Neural progenitor cell (in vitro differentiated cells): ENCODE measurements at regions not wholly inside any gene's neighbourhood (a gene's known extent, or its start where the extent isn't known, plus 50 kb on each side); places are given as distances from the start of the nearest gene placed in this dataset.

Experiments used
- DNase-seq: peaks from one replicate; pipeline ENCODE4 v3.0.0-alpha.2; 2016; ENCODE audit warnings: low spot score
- H2AFZ ChIP-seq: fragments of 200-600 bp; sonication (generic); replicated peaks from 2 replicates; pipeline ENCODE4 v1.6.1; 2016; ENCODE audit warnings: antibody characterized with exemption
- H3F3A ChIP-seq: fragments of 200-600 bp; sonication (generic); 2 replicates; pipeline ENCODE4 v1.6.1; 2016; ENCODE audit warnings: antibody characterized with exemption, low read depth
- H3K27ac ChIP-seq: fragments of 200-600 bp; sonication (generic); 2 replicates; pipeline ENCODE4 v1.5.1; 2016; ENCODE audit warnings: mild to moderate bottlenecking
- H3K27me3 ChIP-seq: fragments of 200-600 bp; sonication (generic); 2 replicates; pipeline ENCODE4 v1.6.1; 2016; ENCODE audit warnings: mild to moderate bottlenecking, moderate library complexity
- H3K36me3 ChIP-seq: fragments of 200-600 bp; sonication (generic); 2 replicates; pipeline ENCODE4 v1.5.1; 2016
- H3K4me1 ChIP-seq: fragments of 200-600 bp; sonication (generic); 2 replicates; pipeline ENCODE4 v1.6.1; 2016; ENCODE audit warnings: mixed run types
- H3K4me2 ChIP-seq: fragments of 200-600 bp; sonication (generic); 2 replicates; pipeline ENCODE4 v1.6.1; 2016
- H3K4me3 ChIP-seq: fragments of 200-600 bp; sonication (generic); 2 replicates; pipeline ENCODE4 v1.5.1; 2016
- H3K79me2 ChIP-seq: fragments of 200-600 bp; sonication (generic); 2 replicates; pipeline ENCODE4 v1.6.1; 2016; ENCODE audit warnings: low read depth
- H3K9ac ChIP-seq: fragments of 200-600 bp; sonication (generic); 2 replicates; pipeline ENCODE4 v1.6.1; 2016
- H3K9me3 ChIP-seq: fragments of 200-600 bp; sonication (generic); 2 replicates; pipeline ENCODE4 v1.5.1; 2016; ENCODE audit warnings: low read depth
- H4K20me1 ChIP-seq: fragments of 200-600 bp; sonication (generic); 2 replicates; pipeline ENCODE4 v1.6.1; 2016; ENCODE audit warnings: low read depth
- H3K27ac Mint-ChIP-seq: 3 replicates; pipeline ENCODE4 v1.8.0; 2021; ENCODE audit warnings: mixed read lengths
- H3K27me3 Mint-ChIP-seq: 2 replicates; pipeline ENCODE4 v1.8.0; 2022; ENCODE audit warnings: low read depth, mild to moderate bottlenecking, inconsistent platforms, moderate library complexity, mixed read lengths; ENCODE audit not compliant: insufficient read depth
- H3K36me3 Mint-ChIP-seq: 3 replicates; pipeline ENCODE4 v1.8.0; 2021; ENCODE audit warnings: mixed read lengths
- H3K4me1 Mint-ChIP-seq: 3 replicates; pipeline ENCODE4 v1.8.0; 2021; ENCODE audit warnings: mixed read lengths
- H3K4me3 Mint-ChIP-seq: 3 replicates; pipeline ENCODE4 v1.8.0; 2021; ENCODE audit warnings: mild to moderate bottlenecking, moderate library complexity, mixed read lengths
- H3K9me3 Mint-ChIP-seq: 3 replicates; pipeline ENCODE4 v1.8.0; 2020; ENCODE audit warnings: mixed read lengths
- EZH2 ChIP-seq: fragments of 200-600 bp; sonication (generic); IDR thresholded peaks from 2 replicates; pipeline ENCODE4 v1.6.1; 2017; ENCODE audit warnings: antibody characterized with exemption, mild to moderate bottlenecking, moderate library complexity
- EZH2phosphoT487 ChIP-seq: fragments of 200-600 bp; sonication (generic); IDR thresholded peaks from 2 replicates; pipeline ENCODE4 v1.6.1; 2017; ENCODE audit warnings: antibody characterized with exemption
- TF ChIP-seq, protein P1 (sequence below): fragments of 200-600 bp; sonication (generic); IDR thresholded peaks from 2 replicates; pipeline ENCODE4 v1.5.1; 2017; ENCODE audit warnings: antibody characterized with exemption, mild to moderate bottlenecking

DNA sequence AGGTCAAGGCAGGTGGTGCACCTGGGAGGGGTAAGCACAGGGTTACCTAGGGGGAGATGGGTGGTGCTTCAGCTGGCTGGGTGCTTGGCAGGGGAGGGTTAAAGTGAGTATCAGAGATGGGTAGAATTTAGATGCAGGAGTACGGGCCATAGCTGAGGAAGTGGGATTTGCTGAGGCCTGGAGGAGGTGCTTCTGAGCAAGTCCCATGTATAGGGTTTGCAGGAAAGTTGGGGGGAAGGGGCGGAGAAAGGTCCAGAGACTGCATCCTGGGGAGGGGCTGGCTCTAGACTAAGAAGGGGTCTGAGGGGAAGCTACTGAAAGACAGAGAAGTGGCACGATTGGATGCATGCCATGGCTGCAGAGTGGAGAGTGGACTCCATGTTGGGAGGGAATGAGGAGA, 281.6 kb upstream of the ZNF32 start:
- Mint-ChIP-seq H3K9me3 (no peaks in the 10 kb centered on the region), H3K36me3 (no peaks in the 10 kb centered on the region), H3K27me3 (no peaks in the 10 kb centered on the region), H3K4me3 (no peak overlapping the region), H3K27ac (no peak overlapping the region), H3K4me1 (no peaks in the 10 kb centered on the region)
- H4K20me1 ChIP-seq: no peaks in the 10 kb centered on the region
- no peaks in the 10 kb centered on the region for H3K4me1 ChIP-seq
- no peaks in the 10 kb centered on the region for H3F3A ChIP-seq
- H3K79me2 ChIP-seq: no peaks in the 10 kb centered on the region
- H3K36me3 ChIP-seq: no peaks in the 10 kb centered on the region
- H3K27me3 ChIP-seq: no peaks in the 10 kb centered on the region
- no peak overlapping the region for H3K4me3 ChIP-seq
- no peaks in the 10 kb centered on the region for H3K9me3 ChIP-seq
- no peak overlapping the region for H3K27ac ChIP-seq
- no peak for DNase-seq
- H3K9ac ChIP-seq: no peak overlapping the region
- no peak for TF ChIP-seq EZH2phosphoT487
- no peak for TF ChIP-seq EZH2
- TF ChIP-seq, protein P1, sequence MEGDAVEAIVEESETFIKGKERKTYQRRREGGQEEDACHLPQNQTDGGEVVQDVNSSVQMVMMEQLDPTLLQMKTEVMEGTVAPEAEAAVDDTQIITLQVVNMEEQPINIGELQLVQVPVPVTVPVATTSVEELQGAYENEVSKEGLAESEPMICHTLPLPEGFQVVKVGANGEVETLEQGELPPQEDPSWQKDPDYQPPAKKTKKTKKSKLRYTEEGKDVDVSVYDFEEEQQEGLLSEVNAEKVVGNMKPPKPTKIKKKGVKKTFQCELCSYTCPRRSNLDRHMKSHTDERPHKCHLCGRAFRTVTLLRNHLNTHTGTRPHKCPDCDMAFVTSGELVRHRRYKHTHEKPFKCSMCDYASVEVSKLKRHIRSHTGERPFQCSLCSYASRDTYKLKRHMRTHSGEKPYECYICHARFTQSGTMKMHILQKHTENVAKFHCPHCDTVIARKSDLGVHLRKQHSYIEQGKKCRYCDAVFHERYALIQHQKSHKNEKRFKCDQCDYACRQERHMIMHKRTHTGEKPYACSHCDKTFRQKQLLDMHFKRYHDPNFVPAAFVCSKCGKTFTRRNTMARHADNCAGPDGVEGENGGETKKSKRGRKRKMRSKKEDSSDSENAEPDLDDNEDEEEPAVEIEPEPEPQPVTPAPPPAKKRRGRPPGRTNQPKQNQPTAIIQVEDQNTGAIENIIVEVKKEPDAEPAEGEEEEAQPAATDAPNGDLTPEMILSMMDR: no peak
- no peak overlapping the region for H2AFZ ChIP-seq
- no peak overlapping the region for H3K4me2 ChIP-seq

DNA sequence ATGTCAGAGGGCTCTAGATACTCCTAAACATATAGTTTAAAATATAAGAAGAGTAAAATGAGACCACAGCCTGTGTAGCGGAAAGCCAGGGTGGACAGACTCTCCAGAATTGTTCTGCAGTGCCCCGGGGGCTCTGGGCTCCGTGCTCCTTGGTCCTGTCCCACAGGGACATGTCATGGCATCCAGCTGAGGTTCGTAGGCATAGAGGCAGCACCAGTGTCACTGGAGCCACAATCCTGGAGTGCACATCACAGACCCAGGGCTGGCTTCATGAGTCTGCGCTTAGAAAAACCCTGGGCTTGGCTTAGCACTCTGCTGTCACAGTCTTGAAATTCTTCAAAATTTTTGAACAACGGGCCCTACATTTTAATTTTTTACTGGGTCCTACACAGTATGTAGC, 280.4 kb upstream of the ZNF32 start:
- H3K27ac ChIP-seq: no peak overlapping the region
- TF ChIP-seq EZH2 (no peak), EZH2phosphoT487 (no peak)
- TF ChIP-seq, protein P1: no peak
- no peaks in the 10 kb centered on the region for H4K20me1 ChIP-seq
- no peaks in the 10 kb centered on the region for H3K36me3 ChIP-seq
- no peaks in the 10 kb centered on the region for H3K4me1 Mint-ChIP-seq
- no peak overlapping the region for H3K9ac ChIP-seq
- H2AFZ ChIP-seq: no peak overlapping the region
- H3K9me3 ChIP-seq: no peaks in the 10 kb centered on the region
- no peaks in the 10 kb centered on the region for H3K36me3 Mint-ChIP-seq
- H3K4me3 ChIP-seq: no peak overlapping the region
- H3K27me3 Mint-ChIP-seq: no peaks in the 10 kb centered on the region
- no peaks in the 10 kb centered on the region for H3K9me3 Mint-ChIP-seq
- H3K4me1 ChIP-seq: no peaks in the 10 kb centered on the region
- no peaks in the 10 kb centered on the region for H3K79me2 ChIP-seq
- no peak for DNase-seq
- no peak overlapping the region for H3K4me2 ChIP-seq
- H3K4me3 Mint-ChIP-seq: no peak overlapping the region
- H3F3A ChIP-seq: no peaks in the 10 kb centered on the region
- no peaks in the 10 kb centered on the region for H3K27me3 ChIP-seq
- H3K27ac Mint-ChIP-seq: no peak overlapping the region

DNA sequence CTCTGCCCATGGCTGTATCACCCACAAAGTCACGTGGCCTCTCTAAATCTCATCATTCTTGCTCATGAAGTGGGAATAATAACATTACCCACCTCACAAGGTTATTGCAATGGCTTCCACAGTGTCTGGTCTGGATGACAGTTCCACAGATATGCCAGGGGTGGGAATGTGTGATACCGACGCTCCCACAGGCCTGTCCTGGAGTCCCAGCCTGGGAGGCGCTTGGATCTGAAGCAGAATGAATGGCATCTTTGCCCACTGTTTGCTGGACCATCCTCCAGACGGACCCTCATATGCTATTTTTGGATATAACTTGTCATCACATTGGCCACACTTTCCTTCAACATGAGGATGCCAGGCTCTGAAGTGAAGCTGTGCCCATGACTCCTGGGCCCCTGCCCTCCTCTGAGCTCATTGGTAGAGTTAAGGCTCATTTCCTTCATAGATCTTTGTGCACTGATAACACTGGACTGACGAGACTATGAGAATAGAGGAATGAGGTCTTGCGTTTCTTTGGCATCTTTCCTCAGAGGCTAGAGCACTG, 279.8 kb upstream of the ZNF32 start:
- no peaks in the 10 kb centered on the region for H3K36me3 Mint-ChIP-seq
- no peak overlapping the region for H3K4me3 Mint-ChIP-seq
- Histone ChIP-seq H3F3A (no peaks in the 10 kb centered on the region), H3K9ac (no peak overlapping the region), H3K4me1 (no peaks in the 10 kb centered on the region), H3K4me2 (no peak overlapping the region), H2AFZ (no peak overlapping the region), H4K20me1 (no peaks in the 10 kb centered on the region), H3K36me3 (no peaks in the 10 kb centered on the region), H3K27me3 (no peaks in the 10 kb centered on the region), H3K4me3 (no peak overlapping the region), H3K79me2 (no peaks in the 10 kb centered on the region), H3K9me3 (no peaks in the 10 kb centered on the region), H3K27ac (no peak overlapping the region)
- no peaks in the 10 kb centered on the region for H3K4me1 Mint-ChIP-seq
- no peak for TF ChIP-seq EZH2phosphoT487
- TF ChIP-seq, protein P1: no peak
- no peak for TF ChIP-seq EZH2
- DNase-seq: no peak
- no peak overlapping the region for H3K27ac Mint-ChIP-seq
- no peaks in the 10 kb centered on the region for H3K27me3 Mint-ChIP-seq
- no peaks in the 10 kb centered on the region for H3K9me3 Mint-ChIP-seq
